ENCODE measurements at regions not wholly inside any gene's neighbourhood (a gene's known extent, or its start where the extent isn't known, plus 50 kb on each side); places are given as distances from the start of the nearest gene placed in this dataset.

DNA sequence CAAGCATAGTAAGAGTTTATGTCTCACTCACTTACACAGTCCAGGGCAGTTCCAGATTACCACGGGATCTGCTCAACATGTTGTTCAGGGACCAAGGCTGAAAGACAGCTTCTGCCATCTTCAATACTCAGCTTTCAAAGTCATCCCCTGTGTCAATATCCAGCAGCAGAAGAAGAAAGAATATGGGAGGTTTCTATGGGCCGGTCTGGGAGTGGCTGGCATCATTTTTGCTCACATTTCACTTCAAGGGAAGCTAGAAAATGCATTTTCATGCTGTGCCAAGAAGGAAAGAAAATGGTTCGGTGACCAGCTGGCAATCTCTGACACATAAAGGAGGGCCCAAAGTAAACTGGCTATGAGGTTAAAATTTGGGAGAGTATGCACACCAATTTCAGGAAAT is 211.5 kb upstream of the KLF3 start:
- Histone ChIP-seq H3K36me3 (replicated peaks in 1 of 2; ENCODE audit: insufficient read depth in 1 of 2, low read depth in 2 of 2) (no peaks in the 10 kb centered on the region), H3K27me3 (no peaks in the 10 kb centered on the region), H3K4me1 (peaks cover 19% of the 10 kb centered on the region), H3K9me3 (no peaks in the 10 kb centered on the region), H3K27ac (no peak overlapping the region), H3K4me3 (no peak overlapping the region)
- 78 to 79% methylated on average over 3 of the region's 3 CpGs for WGBS, 2 donors
- intact Hi-C loops (cut with DNase I), result no loop called here
- TF ChIP-seq POLR2A (IDR thresholded peaks at IDR 0.05), result no peak
- TF ChIP-seq, protein P1, sequence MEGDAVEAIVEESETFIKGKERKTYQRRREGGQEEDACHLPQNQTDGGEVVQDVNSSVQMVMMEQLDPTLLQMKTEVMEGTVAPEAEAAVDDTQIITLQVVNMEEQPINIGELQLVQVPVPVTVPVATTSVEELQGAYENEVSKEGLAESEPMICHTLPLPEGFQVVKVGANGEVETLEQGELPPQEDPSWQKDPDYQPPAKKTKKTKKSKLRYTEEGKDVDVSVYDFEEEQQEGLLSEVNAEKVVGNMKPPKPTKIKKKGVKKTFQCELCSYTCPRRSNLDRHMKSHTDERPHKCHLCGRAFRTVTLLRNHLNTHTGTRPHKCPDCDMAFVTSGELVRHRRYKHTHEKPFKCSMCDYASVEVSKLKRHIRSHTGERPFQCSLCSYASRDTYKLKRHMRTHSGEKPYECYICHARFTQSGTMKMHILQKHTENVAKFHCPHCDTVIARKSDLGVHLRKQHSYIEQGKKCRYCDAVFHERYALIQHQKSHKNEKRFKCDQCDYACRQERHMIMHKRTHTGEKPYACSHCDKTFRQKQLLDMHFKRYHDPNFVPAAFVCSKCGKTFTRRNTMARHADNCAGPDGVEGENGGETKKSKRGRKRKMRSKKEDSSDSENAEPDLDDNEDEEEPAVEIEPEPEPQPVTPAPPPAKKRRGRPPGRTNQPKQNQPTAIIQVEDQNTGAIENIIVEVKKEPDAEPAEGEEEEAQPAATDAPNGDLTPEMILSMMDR (IDR thresholded peaks at IDR 0.05), result no peak
- ATAC-seq (no peak), DNase-seq (no peak)

- intact Hi-C loops (cut with DNase I), result no loop called here
- Histone ChIP-seq H3K27me3 (no peaks in the 10 kb centered on the region), H3K27ac (no peak overlapping the region), H3K9me3 (no peaks in the 10 kb centered on the region), H3K36me3 (replicated peaks in 1 of 2; ENCODE audit: insufficient read depth in 1 of 2, low read depth in 2 of 2) (no peaks in the 10 kb centered on the region), H3K4me3 (no peak overlapping the region), H3K4me1 (peaks cover 19% of the 10 kb centered on the region)
- DNase-seq (no peak), ATAC-seq (no peak)
- 95% methylated on average over 3 of the region's 3 CpGs for WGBS, 2 donors
- TF ChIP-seq POLR2A (IDR thresholded peaks at IDR 0.05), result no peak
Observed at GRCh38 chr4:38453253-38453881, 210.6 kb upstream of the KLF3 start.

DNA sequence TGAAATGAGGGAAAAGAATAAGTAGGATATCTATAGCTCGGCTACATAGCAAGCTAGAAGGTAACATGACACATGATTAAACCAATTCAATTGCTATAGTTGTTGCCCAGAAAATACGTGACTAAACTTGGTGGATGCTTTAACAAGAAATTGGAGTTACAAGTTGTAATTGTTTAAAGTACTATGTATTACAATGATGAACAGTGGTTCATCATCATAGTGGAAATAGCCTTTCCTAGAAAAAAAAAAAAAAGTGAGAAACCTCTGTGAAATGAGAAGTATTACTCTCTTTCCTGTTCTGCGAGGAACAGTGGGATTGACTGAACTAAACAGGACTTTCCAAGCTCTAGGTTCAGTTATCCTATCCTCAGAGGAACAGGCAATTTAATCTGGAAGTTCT is 209.7 kb upstream of the KLF3 start:
- 85 to 88% methylated on average over 3 of the region's 3 CpGs for WGBS, 2 donors
- H3K27ac ChIP-seq, result no peak overlapping the region
- H3K4me3 ChIP-seq, result no peak overlapping the region
- TF ChIP-seq, protein P1 (IDR thresholded peaks at IDR 0.05), result no peak
- TF ChIP-seq POLR2A (IDR thresholded peaks at IDR 0.05), result no peak
- intact Hi-C loops (cut with DNase I), result no loop called here
- H3K4me1 ChIP-seq, result peaks cover 17% of the 10 kb centered on the region
- H3K27me3 ChIP-seq, result no peaks in the 10 kb centered on the region
- no peaks in the 10 kb centered on the region for H3K36me3 ChIP-seq (replicated peaks in 1 of 2; ENCODE audit: insufficient read depth in 1 of 2, low read depth in 2 of 2)
- no peak for DNase-seq
- no peaks in the 10 kb centered on the region for H3K9me3 ChIP-seq
- ATAC-seq, result no peak

DNA sequence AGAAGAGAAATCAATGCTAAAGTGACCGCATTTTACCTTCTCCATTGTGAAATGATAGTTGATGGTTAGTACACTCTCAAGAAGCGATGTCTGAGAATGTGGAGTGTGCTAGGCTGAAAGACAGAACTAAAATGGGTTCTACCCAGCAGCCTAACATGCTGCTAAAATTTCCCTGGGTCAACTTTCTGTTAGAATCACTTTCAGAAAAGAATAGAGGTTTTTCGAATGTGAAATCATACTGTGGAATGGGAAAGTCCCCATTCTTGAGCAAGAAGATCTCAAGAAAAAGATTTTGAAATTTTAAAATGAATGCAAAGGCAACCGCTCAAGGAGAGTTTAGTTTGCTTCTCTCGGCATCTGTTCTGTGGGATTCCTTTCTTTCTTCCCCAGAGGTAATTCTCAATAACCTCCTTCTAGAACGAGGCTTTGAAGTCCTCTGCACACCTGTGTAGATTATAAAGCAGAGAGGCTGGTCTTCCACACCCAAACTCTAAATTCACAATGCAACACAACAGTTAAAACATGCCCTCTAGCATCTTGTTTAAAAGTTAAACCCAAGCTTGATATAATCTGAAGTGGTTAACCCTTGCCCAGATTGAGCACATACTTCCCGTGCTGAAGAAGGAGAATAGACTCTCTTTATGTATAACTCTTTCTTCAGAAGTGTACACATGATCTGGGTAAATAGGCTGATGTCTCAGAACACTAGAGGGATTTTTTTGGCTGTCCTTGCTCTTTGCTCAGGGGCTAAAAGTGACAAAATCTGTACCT is 208.7 kb upstream of the KLF3 start:
- no peak for TF ChIP-seq POLR2A (IDR thresholded peaks at IDR 0.05)
- TF ChIP-seq, protein P1 (IDR thresholded peaks at IDR 0.05), result no peak
- Histone ChIP-seq H3K4me1 (peaks cover 7% of the 10 kb centered on the region), H3K9me3 (no peaks in the 10 kb centered on the region), H3K27ac (no peak overlapping the region), H3K4me3 (no peak overlapping the region), H3K27me3 (no peaks in the 10 kb centered on the region), H3K36me3 (replicated peaks in 1 of 2; ENCODE audit: insufficient read depth in 1 of 2, low read depth in 2 of 2) (no peaks in the 10 kb centered on the region)
- no peak for ATAC-seq
- no peak for DNase-seq
- intact Hi-C loops (cut with DNase I), result no loop called here
- WGBS, 2 donors, result 81 to 82% methylated on average over 7 of the region's 7 CpGs

- no peak for TF ChIP-seq POLR2A (IDR thresholded peaks at IDR 0.05)
- TF ChIP-seq, protein P1 (IDR thresholded peaks at IDR 0.05), result no peak
- WGBS, 2 donors, result 100% methylated on average over 1 of the region's 1 CpG
Observed at GRCh38 chr4:38456096-38456495, 207.9 kb upstream of the KLF3 start.

More at GRCh38 chr4:38456096-38456495, 207.9 kb upstream of the KLF3 start:
- no peak overlapping the region for H3K27ac ChIP-seq
- H3K4me1 ChIP-seq, result no peaks in the 10 kb centered on the region
- no peak for DNase-seq
- no peak for ATAC-seq
- H3K36me3 ChIP-seq (replicated peaks in 1 of 2; ENCODE audit: insufficient read depth in 1 of 2, low read depth in 2 of 2), result no peaks in the 10 kb centered on the region
- H3K4me3 ChIP-seq, result no peak overlapping the region
- H3K9me3 ChIP-seq, result no peaks in the 10 kb centered on the region
- intact Hi-C loops (cut with DNase I), result no loop called here
- no peaks in the 10 kb centered on the region for H3K27me3 ChIP-seq
